A673 (cell line): ENCODE measurements at regions not wholly inside any gene's neighbourhood (a gene's known extent, or its start where the extent isn't known, plus 50 kb on each side); places are given as distances from the start of the nearest gene placed in this dataset.

Source experiments
- BruUV-seq: library from RNA; stranded (reverse); fragments of 400-500 nt; replicated peaks from 2 replicates; lab custom pipeline; 2021; lab: Mats Ljungman, UMichigan
- CTCF ChIA-PET: fragments of 300-600 bp; sonication (Branson Sonifier 250); formaldehyde crosslinking; loops from one replicate; lab custom pipeline; 2022; ENCODE audit warnings: antibody characterized with exemption; lab: Charles Lee
- POLR2A ChIA-PET: fragments of 300-600 bp; sonication (Branson Sonifier 250); formaldehyde crosslinking; loops from one replicate; lab custom pipeline; 2022; ENCODE audit warnings: antibody characterized with exemption; ENCODE audit not compliant: low non-redundant PET; lab: Charles Lee
- DNase-seq: peaks from one replicate; pipeline ENCODE4 v3.0.0-alpha.2; 2015; ENCODE audit warnings: low spot score
- H3K27ac ChIP-seq: fragments of 200-600 bp; sonication (generic); 2 replicates; pipeline ENCODE4 v1.5.1; 2016; ENCODE audit warnings: mixed run types, low read depth, mild to moderate bottlenecking, mixed read lengths, antibody characterized with exemption, low read length; ENCODE audit not compliant: poor library complexity, severe bottlenecking
- H3K27me3 ChIP-seq: fragments of 200-600 bp; sonication (generic); replicated peaks from 2 replicates; pipeline ENCODE4 v1.6.1; 2017; ENCODE audit warnings: mixed run types, low read depth, mild to moderate bottlenecking, mixed read lengths, antibody characterized with exemption, low read length; ENCODE audit not compliant: insufficient read depth, poor library complexity
- H3K36me3 ChIP-seq: fragments of 200-600 bp; sonication (generic); 2 replicates; pipeline ENCODE4 v1.6.1; 2016; ENCODE audit warnings: mixed run types, mild to moderate bottlenecking, mixed read lengths, antibody characterized with exemption, low read length; ENCODE audit not compliant: insufficient read depth, poor library complexity, severe bottlenecking
- H3K4me1 ChIP-seq: fragments of 200-600 bp; sonication (generic); 2 replicates; pipeline ENCODE4 v1.6.1; 2017; ENCODE audit warnings: mixed run types, mild to moderate bottlenecking, mixed read lengths, antibody characterized with exemption, low read length; ENCODE audit not compliant: insufficient read depth, poor library complexity, severe bottlenecking
- H3K4me3 ChIP-seq: fragments of 200-600 bp; sonication (generic); 2 replicates; pipeline ENCODE4 v1.5.1; 2016; ENCODE audit warnings: low read depth, mixed run types, mild to moderate bottlenecking, mixed read lengths, low read length; ENCODE audit not compliant: poor library complexity, severe bottlenecking
- H3K9me3 ChIP-seq: fragments of 200-600 bp; sonication (generic); 2 replicates; pipeline ENCODE4 v1.6.1; 2016; ENCODE audit warnings: mixed run types, low read depth, mild to moderate bottlenecking, mixed read lengths, antibody characterized with exemption, low read length; ENCODE audit not compliant: poor library complexity, severe bottlenecking
- EZH2 ChIP-seq: fragments of 200-600 bp; sonication (generic); IDR thresholded peaks from 2 replicates; pipeline ENCODE4 v1.6.1; 2017; ENCODE audit warnings: borderline replicate concordance, low read depth, mild to moderate bottlenecking, mixed read lengths, antibody characterized with exemption, low read length; ENCODE audit not compliant: poor library complexity, severe bottlenecking
- intact Hi-C: fragments of 100-400 bp; cut with micrococcal nuclease; formaldehyde crosslinking; loops from one replicate; pipeline ENCODE4 v1.10.0; 2022; ENCODE audit not compliant: unreplicated experiment
- TF ChIP-seq, protein P1 (sequence below): fragments of 300-800, 200-600 bp; sonication (generic); conservative IDR thresholded peaks from 2 replicates; pipeline ENCODE4 v1.5.1; 2017; ENCODE audit warnings: low read depth, mild to moderate bottlenecking, antibody characterized with exemption, low read length, moderate library complexity, mixed read lengths

DNA sequence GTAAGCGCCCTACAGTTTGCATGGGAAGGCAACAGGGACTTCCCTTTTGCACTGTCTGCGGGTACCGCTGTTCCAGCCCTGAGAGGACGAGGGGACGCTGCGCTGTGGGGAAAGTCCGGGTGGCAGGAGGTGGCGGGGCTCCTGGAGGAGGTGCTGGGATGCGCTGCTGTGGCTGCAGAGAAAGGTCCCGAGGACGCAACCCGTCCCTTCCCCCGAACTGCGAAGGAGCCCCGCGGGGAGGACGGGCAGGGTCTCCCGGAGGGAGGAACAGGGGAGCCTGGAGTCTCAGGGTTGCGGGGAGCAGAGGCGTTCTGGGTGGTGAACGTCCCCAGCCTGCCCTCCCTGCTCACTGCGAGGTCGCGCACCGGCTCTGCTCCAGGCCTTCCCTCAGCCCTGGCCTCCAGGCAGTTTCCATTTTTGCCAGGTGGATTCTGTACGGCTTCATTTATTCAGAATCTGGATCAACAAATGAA, 91.6 kb downstream of the CXCL12 start:
- no peak for TF ChIP-seq EZH2
- TF ChIP-seq, protein P1, sequence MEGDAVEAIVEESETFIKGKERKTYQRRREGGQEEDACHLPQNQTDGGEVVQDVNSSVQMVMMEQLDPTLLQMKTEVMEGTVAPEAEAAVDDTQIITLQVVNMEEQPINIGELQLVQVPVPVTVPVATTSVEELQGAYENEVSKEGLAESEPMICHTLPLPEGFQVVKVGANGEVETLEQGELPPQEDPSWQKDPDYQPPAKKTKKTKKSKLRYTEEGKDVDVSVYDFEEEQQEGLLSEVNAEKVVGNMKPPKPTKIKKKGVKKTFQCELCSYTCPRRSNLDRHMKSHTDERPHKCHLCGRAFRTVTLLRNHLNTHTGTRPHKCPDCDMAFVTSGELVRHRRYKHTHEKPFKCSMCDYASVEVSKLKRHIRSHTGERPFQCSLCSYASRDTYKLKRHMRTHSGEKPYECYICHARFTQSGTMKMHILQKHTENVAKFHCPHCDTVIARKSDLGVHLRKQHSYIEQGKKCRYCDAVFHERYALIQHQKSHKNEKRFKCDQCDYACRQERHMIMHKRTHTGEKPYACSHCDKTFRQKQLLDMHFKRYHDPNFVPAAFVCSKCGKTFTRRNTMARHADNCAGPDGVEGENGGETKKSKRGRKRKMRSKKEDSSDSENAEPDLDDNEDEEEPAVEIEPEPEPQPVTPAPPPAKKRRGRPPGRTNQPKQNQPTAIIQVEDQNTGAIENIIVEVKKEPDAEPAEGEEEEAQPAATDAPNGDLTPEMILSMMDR = no peak
- BruUV-seq = no TSS peak
- Histone ChIP-seq H3K4me3 (no peak overlapping the region), H3K27ac (no peak overlapping the region), H3K36me3 (no peaks in the 10 kb centered on the region), H3K4me1 (no peaks in the 10 kb centered on the region), H3K27me3 (no peaks in the 10 kb centered on the region), H3K9me3 (no peaks in the 10 kb centered on the region)
- ChIA-PET CTCF (no interaction called here), POLR2A (no interaction called here)
- intact Hi-C loops = no loop called here
- DNase-seq = no peak

DNA sequence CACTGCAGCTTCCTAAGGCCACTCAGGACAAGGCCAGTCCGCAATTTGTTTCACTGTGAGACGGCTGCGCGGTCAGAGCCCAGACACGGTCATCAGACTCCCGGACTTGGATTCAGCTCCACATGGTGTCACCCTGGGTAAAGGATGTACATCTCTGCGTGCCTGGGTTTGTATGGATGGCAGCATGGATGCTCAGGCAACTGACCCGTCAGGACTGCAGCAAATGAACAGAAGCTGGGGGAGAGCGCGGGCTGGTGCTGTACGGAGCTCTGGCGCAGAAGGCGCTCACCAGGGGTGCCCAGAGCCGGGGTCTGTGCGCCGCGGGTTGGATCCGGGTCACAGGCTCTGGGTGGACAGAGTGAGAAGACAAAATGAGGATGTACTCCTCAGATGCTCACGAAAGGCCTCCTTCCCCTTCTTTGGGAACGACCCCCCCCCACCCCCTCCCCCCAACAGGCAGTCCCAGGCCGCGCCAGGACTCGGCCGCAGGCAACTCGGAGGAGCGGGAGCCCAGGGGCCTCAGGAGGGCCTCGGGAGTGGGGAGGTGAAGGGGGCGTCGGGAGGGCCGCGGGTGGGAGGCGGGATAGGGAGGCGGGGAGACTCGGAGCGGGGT, 92.4 kb downstream of the CXCL12 start:
- H3K27ac ChIP-seq = no peak overlapping the region
- H3K27me3 ChIP-seq = no peaks in the 10 kb centered on the region
- CTCF ChIA-PET = no interaction called here
- intact Hi-C loops = no loop called here
- no peak overlapping the region for H3K4me3 ChIP-seq
- DNase-seq = no peak
- BruUV-seq = no TSS peak
- H3K4me1 ChIP-seq = no peaks in the 10 kb centered on the region
- no peak for TF ChIP-seq EZH2
- TF ChIP-seq, protein P1 = no peak
- POLR2A ChIA-PET = no interaction called here
- H3K9me3 ChIP-seq = no peaks in the 10 kb centered on the region
- H3K36me3 ChIP-seq = no peaks in the 10 kb centered on the region

DNA sequence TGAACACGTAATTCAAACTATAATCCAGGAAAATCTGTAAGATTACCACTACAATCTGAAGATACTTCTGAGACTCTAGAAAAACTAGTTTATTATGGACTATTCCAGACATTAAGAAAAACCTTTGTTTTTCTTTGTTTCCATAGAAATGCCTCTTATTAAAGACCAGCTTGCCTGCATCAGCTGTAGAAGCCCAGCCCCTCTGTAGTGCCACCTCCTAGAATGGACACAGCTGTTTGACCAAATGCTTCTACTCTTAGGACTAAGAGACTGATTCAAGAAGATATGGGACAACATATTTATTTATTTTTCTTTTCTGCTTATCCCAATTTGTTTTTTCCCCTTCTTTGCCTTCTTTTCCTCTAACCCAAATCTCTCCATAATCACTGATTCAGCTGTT, 93.8 kb downstream of the CXCL12 start:
- ChIA-PET CTCF (no interaction called here), POLR2A (no interaction called here)
- no peaks in the 10 kb centered on the region for H3K27me3 ChIP-seq
- no peak for DNase-seq
- no peak overlapping the region for H3K27ac ChIP-seq
- no peak overlapping the region for H3K4me3 ChIP-seq
- H3K36me3 ChIP-seq = no peaks in the 10 kb centered on the region
- no peaks in the 10 kb centered on the region for H3K9me3 ChIP-seq
- intact Hi-C loops = no loop called here
- BruUV-seq = no TSS peak
- TF ChIP-seq EZH2 = no peak
- TF ChIP-seq, protein P1 = no peak
- H3K4me1 ChIP-seq = no peaks in the 10 kb centered on the region
